ENCODE measurements at regions not wholly inside any gene's neighbourhood (a gene's known extent, or its start where the extent isn't known, plus 50 kb on each side); places are given as distances from the start of the nearest gene placed in this dataset.
"Not testable (repeated sequence)": the region's sequence is repeated elsewhere in the genome, so short reads cannot be mapped to it uniquely, and the experiment has no call there.

DNA sequence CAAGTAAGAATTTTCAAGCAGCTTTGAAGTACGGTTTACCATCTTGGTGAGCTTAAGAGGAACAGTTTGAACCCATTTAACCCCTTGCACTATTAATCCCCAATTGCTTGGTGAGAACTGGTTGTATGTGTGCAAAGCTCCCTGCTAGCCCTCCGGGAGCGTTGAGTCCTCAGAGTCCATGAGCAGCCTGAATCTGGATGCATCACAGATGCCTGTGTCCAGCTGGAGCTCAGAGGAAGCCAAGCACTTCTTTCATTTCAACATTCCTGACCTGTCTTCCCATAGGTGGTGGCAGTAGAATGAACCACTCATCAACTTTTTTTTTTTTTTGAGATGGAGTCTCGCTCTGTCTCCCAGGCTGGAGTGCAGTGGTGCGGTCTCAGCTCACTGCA is 199.9 kb upstream of the IRF2BP2 start:
- not testable (repeated sequence) for DNase-seq

DNA sequence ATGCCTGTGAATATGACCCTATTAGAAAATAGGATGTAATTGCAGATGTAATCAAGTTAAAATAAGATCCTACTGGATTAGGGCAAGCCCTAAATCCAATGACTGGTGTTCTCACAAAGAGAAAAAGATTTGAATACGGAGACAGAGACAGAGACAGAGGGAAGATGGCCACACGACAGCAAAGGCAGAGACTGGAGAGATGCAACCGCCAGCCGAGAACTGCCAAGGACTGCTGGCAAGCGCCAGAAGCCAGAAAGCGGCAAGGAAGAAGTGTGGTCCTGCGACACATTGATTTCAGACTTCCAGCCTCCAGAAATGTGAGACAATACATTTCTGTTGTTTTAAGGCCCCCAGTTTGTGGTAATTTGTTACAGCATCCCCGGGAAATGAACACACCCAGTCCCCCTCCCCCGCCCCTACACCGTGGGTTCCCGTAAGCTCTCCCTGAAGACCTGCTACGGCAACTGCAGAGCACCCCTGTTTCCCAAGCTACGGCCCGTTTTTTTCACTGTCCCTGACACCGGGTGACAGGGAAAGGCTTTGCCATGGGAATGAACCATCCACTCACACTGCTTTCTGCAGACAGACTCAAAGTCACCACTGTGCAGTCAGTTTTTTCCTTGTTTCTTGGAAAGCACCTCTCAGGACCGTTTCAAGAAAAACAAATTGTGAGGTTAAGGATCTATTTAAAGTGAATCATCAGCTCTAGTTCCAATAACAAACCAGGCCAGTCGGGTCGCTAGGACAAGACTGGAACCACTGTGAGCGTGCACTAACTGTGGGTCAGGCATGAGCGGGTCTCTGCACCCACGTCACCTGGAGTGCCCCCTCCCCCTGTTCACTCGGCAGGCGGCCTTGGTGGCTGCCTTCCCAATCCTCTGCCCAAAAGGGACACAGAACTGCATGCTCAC is 199.2 kb upstream of the IRF2BP2 start:
- DNase-seq = not testable (repeated sequence)

- DNase-seq = not testable (repeated sequence)
Observed at GRCh38 chr1:234808459-234808858, 198.5 kb upstream of the IRF2BP2 start.

- not testable (repeated sequence) for DNase-seq
Observed at GRCh38 chr1:234807705-234808104, 197.7 kb upstream of the IRF2BP2 start.

GRCh38 chr1:234802586-234802985 is 192.6 kb upstream of the IRF2BP2 start:
- not testable (repeated sequence) for DNase-seq

- not testable (repeated sequence) for DNase-seq
Observed at GRCh38 chr1:234801636-234802035, 191.7 kb upstream of the IRF2BP2 start.

- DNase-seq = not testable (repeated sequence)
Observed at GRCh38 chr1:234801147-234801546, 191.2 kb upstream of the IRF2BP2 start.

GRCh38 chr1:234800563-234800962 is 190.6 kb upstream of the IRF2BP2 start:
- DNase-seq = not testable (repeated sequence)

DNA sequence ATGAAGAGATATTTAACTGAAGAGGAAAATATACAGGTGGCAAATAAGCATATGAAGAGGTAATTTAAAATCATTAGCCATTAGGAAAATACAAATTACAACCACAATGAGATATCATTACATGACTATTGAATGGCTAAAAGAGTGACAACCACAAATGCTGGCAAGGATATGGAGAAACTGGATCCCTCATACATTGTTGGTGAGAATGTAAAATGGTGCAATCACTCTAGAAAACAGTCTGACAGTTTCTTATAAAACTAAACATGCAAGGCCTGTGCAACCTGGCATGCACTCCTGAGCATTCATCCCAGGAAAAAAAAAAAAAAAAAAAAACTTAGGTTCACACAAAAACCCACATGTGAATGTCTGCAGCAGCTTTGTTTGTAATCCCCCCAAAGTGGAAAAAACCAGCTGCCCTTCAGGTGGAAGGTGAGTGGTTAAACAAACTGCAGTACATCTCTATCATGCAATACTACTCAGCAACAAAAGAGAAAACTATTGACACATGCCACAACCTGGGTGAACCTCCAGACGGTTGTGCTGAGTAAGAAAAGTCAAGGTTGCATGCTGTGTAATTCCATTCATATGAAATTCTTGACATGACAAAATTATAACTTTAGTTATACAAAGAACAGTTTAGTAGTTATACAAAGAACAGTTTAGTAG is 189.2 kb upstream of the IRF2BP2 start:
- DNase-seq = not testable (repeated sequence)

GRCh38 chr1:234797216-234797615 is 187.2 kb upstream of the IRF2BP2 start:
- not testable (repeated sequence) for DNase-seq

GRCh38 chr1:234796438-234796792 is 186.4 kb upstream of the IRF2BP2 start:
- not testable (repeated sequence) for DNase-seq

DNA sequence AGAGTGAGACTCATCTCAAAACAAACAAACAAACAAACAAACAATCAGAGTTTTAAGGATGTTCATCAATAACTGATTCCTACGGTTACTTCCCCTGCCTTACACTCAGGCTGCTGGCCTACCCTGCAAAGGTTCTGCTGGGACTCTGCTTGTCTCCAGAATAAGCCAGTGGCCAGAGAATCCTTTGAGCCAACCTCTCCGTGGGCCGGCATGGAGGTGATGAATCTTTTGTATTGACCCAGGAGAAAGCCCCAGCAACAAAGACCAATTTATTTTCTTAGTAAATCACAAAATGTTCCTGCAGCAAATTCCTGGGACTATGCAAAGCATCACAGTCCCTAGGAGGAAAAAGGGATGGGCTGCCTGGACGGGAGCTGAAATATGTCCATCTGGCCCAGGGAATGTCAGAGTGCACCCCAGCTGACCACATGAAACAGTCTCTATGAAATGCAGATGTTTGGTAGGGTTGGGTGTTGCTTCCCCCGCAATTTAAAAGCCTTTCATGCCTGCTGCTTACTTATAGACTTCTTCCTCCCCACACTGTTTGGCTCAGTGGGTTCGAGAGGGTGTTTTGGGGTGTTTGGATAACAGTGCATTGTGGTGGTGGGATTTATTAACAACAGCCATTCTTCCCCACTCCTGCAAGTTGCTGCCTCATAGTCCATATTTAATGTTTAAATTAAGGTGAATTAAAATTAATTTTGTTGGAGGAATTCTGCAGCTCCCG is 185.9 kb upstream of the IRF2BP2 start:
- not testable (repeated sequence) for DNase-seq

GRCh38 chr1:234795007-234795406 is 185.0 kb upstream of the IRF2BP2 start:
- not testable (repeated sequence) for DNase-seq

DNA sequence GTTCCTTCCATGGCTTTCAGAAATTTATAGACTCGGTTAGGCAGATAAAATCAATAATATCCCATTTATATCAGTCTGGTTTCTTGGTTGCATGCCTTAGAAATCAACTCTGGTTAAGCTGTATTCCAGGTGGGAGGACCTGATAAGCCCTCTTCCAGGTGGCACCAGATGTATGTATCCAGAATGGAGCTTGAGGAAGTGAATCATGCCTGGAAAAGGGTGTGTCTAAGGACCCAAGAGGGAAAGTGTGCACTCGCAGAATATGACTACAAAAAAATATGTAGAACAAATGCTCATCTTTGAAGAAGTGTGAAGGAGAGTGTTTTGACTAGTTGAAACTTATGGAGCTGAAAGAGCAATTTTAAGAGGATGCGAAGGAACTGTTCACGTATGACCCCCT is 184.5 kb upstream of the IRF2BP2 start:
- DNase-seq = not testable (repeated sequence)

- not testable (repeated sequence) for DNase-seq
Observed at GRCh38 chr1:234793924-234794323, 183.9 kb upstream of the IRF2BP2 start.

DNA sequence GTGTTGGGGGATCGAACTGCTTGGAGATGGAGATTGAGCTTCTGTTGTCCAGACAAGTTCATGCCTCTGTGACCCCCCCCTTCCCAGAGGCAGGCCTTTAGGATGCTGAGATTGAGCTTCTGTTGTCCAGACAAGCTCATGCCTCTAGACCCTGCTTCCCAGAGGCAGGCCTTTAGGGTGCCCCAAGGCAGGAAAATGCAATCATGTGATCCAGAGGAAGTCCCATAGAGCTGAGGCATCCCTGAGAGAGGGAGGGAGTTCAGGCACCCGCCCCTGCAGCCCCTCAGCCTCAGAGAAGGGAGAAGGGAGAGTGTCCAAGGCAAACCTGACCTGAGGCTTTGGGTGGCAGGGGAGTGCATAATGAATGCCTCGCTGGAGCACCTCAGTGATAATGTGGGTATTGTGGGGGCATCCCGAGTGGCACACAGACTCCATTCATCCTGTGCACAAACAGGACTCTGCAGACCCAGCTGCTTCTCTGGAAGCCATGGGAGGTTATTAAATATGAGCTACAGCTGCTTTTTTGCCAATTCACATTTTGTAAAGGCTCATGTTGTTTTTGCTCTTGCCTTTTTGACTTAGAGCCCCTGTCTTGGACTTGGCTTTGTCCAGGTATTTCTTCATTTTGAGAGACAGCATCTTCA is 182.4 kb upstream of the IRF2BP2 start:
- DNase-seq = not testable (repeated sequence)

DNA sequence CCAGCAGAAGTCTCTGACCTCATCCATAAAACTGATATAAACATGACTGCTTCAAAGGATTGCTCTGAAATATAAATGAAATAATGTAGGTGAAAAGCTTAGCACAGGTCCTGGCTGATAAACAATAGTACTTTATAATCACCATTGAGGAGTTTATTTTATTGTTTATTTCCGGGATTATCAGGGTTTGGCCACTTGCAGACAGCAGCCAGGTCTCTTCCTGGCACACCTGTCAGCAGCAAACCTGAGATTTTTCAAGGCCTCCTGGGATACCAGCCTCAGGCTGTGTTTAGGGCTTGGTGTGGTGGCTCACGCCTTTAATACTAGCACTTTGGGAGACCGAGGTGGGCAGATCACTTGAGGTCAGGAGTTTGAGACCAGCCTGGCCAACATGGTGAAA is 181.6 kb upstream of the IRF2BP2 start:
- not testable (repeated sequence) for DNase-seq

DNA sequence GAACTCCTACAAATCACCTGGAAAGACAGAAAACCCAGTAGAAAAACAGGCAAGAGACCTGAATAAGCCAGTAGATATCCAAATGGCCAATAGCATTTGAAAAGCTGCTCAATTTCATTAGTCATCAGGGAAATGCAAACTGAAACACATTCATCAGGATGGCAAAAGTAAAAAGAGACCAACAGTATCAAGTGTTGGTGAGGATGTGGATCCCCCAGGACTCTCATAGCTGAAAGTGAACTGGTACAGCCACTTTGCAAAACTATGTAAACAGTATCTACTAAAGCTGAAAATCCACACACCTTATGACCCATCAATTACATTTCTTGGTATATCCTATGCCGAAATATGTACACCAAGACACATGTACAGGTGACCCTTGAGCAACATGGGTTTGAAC is 180.4 kb upstream of the IRF2BP2 start:
- DNase-seq = not testable (repeated sequence)

- DNase-seq = not testable (repeated sequence)
Observed at GRCh38 chr1:234787011-234787584, 177.1 kb upstream of the IRF2BP2 start.

- DNase-seq = not testable (repeated sequence)
Observed at GRCh38 chr1:234785922-234786321, 175.9 kb upstream of the IRF2BP2 start.

DNA sequence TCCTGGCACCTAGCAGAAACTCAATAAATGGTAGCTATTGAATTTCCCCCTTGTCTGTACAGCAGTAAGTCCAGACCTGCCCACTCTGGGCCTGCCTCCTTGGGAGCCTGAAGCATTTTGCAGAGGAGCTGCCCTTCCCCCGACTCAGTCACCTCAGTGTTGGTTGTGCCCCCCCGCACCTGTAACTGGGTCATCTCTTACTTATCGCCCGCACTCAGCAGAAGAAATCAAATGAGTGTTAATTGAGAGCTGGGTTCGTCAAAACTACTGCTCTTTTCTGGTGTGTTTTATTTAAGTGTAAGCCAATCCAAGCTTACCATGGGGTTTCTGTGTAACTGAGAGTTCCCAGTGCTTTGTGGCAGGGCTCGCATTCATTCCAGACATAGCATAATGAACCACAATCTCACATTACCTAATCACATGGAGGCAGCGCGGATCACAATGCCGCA is 175.5 kb upstream of the IRF2BP2 start:
- DNase-seq = not testable (repeated sequence)

- DNase-seq = not testable (repeated sequence)
Observed at GRCh38 chr1:234784108-234784507, 174.1 kb upstream of the IRF2BP2 start.
